AML-193 (cell line): ENCODE measurements at regions not wholly inside any gene's neighbourhood (a gene's known extent, or its start where the extent isn't known, plus 50 kb on each side); places are given as distances from the start of the nearest gene placed in this dataset.

Experiments used
- DNase-seq, 2 experiments: peaks; one replicate each; lab custom pipeline; 2025; lab: John Stamatoyannopoulos, UW

DNA sequence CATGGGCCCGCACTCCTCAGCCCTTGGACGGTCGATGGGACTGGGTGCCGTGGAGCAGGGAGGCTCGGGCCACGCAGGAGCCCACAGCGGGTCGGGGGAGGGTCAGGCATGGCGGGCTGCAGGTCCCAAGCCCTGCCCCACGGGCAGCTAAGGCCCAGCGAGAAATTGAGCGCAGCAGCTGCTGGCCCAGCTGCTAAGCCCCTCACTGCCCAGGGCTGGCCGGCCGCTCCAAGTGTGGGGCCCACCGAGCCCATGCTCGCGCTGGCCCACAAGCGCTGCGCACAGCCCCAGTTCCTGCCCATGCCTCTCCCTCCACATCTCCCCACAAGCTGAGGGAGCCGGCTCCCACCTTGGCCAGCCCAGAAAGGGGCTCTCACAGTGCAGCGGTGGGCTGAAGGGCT, 259.4 kb downstream of the VGLL3 start:
- no peak for DNase-seq

GRCh38 chr3:86723433-86723832, 267.5 kb downstream of the VGLL3 start:
- no peak for DNase-seq

DNA sequence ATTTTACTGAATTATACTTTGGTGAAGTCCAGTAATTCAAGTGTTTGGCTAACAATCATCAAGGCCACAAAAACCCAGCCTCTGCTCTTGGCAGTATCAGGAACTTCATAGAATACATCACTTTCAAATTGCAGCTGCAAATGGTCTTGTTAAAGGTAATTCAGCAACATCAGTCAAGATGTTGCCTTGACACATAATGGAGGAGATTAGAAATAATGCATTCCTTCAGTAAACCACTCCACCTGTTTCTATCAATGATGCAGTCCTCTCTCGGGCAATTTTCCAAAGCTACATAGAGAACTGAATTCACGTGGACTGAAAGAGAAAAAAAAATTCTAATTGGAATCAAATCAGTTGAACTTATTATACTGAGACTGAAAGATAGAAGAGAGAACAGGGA, 279.3 kb downstream of the VGLL3 start:
- DNase-seq = no peak

DNA sequence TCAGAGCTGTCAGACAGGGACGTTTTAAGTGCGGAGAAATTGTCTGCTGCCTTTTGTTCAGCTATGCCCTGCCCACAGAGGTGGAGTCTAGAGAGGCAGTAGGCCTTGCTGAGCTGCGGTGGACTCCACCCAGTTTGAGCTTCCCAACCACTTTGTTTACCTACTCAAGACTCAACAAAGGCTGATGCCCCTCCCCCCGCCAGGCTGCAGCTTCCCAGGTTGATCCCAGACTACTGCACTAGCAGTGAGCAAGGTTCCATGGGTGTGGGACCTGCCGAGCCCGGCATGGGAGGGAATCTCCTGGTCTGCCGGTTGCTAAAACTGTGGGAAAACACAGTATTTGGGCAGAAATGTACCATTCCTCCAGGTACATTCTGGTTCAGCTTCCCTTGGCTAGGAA, 282.1 kb downstream of the VGLL3 start:
- no peak for DNase-seq

DNA sequence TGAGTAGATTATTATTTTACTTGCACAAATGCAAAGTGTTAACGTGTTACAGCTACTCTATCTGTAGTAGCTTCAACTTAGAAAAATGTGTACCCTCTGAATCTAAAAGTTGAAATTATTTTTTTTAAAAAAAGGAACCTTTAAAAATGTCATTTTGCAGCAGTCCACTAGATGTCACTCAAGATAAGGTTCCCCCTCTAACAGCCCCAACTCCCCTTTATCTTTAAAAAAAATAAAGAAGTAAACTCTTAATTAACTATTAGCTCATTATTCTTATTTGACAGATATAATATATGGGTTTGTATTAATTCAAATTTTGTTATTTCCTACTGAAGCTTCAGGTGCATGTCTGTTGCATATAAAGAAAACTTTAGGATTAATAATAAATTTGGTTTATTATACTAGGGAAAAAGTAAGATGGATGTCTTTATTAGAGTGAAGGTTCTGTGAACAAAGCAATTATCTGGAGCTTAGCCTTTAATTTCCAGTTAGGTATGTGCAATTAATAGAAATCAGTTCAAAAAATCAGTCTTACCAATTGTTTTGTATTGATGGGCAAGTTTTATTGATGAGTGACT, 288.5 kb downstream of the VGLL3 start:
- peak; percentile 26 to 53 for DNase-seq

GRCh38 chr3:86695752-86696151, 295.2 kb downstream of the VGLL3 start:
- DNase-seq = no peak

GRCh38 chr3:86673991-86674390, 317.0 kb downstream of the VGLL3 start:
- no peak for DNase-seq

GRCh38 chr3:86661817-86662216, 329.1 kb downstream of the VGLL3 start:
- no peak for DNase-seq

DNA sequence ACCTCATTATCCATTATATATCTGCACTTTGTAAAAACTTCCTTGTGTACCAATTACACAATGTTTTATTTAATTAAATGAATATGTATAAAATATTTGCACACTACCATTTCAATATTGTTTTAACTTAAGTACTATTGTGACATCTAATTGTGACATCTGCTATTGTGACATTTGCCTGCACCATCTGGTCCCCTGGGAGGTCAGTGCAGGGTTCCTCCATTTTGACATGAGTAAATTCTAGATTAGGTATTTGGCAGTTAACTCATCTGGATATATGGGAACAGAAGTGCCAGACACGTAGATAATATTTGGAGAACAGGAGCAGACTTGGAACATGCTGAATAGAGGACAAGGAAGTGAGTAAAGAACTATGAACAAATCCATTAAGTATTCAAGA, 332.1 kb downstream of the VGLL3 start:
- DNase-seq = no peak

- DNase-seq = no peak
Measured at GRCh38 chr3:86654806-86655460, 336.0 kb downstream of the VGLL3 start.

DNA sequence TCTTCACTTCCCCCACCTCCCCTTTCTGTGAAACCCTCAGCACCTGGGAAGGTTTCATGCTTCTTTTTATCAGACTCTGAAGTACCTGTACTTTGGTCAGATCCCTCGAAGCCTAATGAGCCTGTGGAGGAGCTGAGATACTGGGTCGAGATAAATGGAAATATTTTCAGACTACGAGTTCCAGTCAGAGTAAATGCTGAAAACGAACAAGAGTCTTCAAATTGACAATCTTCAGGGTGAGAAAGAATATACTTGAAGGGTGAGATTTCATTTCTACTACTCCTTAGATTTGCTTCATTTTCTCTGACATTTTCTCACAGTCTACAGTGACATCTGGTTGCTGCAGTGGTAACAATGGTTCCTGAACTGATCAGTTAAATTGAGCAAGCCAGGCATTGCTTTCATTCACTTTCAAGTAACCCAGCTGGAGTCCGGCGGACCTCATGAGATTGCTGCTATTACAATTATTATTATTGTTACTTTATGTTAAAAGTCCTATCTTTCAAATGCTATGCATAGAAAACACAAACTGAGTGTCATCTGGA, 337.2 kb downstream of the VGLL3 start:
- no peak for DNase-seq

DNA sequence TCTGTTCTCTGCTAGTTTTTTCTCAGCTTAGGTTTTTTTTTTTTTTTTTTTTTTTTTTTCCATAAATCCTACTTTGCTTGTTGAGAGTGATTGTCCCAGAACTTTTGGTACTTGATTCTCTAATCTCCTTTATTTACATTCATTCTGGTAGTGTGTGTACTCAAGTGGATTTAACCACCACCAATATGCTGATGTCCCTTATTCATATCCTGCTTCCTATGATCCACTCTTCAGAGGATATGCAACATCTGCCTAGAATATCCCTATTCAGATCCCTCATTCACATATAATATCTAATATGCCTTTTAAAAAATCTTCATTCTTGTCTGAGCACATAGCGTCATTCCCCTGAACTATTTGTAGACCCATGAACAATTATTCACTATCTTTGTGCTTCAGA, 342.9 kb downstream of the VGLL3 start:
- DNase-seq = no peak

DNA sequence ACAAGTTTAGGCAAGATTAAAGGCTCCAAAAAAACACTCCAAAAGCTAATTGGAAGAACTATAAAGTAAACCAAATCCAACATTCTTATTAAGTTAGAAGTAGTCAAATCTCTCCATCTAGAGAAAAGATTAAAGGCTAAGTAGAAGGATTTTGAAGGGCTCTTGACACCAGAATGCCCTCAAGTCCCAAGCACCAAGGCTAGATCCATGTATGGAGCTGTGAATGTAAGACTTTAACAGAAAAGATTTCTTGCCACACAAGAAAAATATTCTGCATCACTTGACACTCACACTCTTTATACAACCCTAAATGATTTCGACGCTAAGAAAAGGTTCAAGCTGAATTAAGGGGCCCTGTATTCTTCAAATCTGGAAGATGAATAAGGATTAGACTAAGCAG, 345.2 kb downstream of the VGLL3 start:
- DNase-seq = no peak

GRCh38 chr3:86634361-86634760, 356.6 kb downstream of the VGLL3 start:
- DNase-seq = no peak

- no peak for DNase-seq
Measured at GRCh38 chr3:86629511-86629910, 361.4 kb downstream of the VGLL3 start.

DNA sequence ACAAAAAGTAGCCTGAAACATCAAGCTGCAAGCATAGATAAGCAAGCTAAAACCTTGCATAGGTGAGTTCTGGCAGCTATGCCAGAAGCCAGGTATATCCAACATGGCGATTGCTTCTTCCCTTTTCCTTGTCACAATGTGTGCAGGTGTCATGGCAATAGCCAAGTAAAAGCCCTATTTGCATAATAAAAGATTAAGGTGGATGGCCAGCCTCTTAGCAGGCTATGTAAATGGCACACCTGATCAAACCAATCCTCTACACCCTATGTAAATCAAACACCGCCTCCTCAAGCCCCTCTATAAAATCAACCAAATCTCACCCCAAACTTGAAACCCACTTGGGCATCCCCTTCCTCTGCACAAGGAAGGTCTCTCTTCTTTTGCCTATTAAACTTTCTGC, 366.8 kb downstream of the VGLL3 start:
- no peak for DNase-seq

GRCh38 chr3:86618706-86619105, 372.2 kb downstream of the VGLL3 start:
- DNase-seq = no peak

DNA sequence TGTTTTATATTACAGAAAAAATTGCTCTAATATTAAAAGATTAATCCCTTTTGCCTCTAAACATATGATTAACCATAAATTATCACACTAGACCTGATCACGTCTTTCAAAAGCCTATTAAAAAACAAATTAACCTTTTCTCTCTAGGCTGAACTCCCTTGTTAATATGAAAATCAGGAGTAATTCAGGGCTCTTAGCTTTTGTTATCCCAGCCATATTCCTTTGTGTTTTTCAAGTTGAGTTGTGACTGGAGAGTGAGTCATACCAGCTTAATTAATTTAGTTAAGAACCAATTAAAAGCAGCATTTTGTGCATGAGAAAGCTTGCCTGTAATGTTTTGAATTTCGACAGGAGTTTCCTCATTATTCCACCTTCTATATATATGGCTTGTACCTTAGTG, 385.8 kb downstream of the VGLL3 start:
- no peak for DNase-seq

DNA sequence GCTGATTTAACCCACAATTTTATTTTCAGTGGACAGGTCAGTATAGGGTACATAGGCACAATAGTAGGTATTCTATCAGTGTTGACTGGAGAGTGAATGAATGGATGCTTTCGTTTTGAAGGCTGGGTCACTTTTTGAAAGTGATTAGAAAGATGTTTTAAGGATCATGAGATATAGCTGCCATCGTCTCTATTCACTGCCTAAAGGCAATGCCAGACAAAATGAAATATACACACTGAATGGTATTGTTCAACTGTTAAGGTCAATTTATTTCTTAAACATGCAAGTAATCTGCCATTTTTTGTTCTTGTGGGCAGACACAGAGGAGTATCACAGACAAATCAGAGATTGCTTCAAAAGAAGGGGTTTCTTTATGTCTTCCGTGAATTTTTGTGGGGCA, 395.3 kb downstream of the VGLL3 start:
- no peak for DNase-seq

GRCh38 chr3:86594838-86595237, 396.1 kb downstream of the VGLL3 start:
- DNase-seq = no peak

DNA sequence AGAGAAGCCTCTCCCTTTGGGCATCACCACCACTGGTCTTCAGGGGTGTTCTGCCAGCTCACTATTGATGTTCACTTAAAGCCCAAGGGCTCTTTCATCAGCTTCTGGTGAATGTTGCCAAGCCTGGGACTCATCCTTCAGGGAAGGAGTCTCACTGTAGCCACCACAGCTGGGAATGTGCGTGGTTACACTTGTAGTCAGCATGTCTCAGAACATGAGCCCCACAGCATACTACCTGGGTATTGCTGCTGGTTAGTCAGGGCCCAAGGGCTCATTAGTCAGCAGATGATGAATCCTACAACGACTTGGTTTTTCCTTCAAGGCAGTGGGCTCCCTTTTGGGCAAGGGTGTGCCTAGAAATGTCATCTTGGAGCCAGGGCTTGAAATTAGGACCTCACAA, 412.9 kb downstream of the VGLL3 start:
- DNase-seq = no peak

- DNase-seq = peak; percentile 64 to 70
Measured at GRCh38 chr3:86563400-86563970, 427.5 kb downstream of the VGLL3 start.

- DNase-seq = no peak
Measured at GRCh38 chr3:86562090-86562489, 428.9 kb downstream of the VGLL3 start.

- no peak for DNase-seq
Measured at GRCh38 chr3:86561215-86561614, 429.7 kb downstream of the VGLL3 start.
